ENCODE measurements at regions not wholly inside any gene's neighbourhood (a gene's known extent, or its start where the extent isn't known, plus 50 kb on each side); places are given as distances from the start of the nearest gene placed in this dataset.

DNA sequence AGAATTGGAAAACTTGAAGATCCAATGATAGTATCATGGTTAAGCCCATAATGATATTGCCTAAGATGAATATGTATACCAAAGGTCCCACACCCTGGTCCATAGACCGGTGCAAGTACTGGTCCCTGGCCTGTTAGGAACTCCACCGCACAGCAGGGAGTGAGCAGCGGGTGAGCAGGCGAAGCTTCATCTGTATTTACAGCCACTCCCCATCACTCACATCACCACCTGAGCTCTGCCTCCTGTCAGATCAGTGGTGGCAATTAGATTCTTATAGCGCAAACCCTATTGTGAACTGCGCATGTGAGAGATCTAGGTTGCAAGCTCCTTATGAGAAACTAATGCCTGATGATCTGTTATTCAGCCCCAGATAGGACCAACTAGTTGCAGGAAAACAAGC lies 402.4 kb downstream of the EPHA4 start:
- Histone ChIP-seq H3K4me1 (ENCODE audit: insufficient read depth, low read length) (no peaks in the 10 kb centered on the region), H3K4me2 (ENCODE audit: insufficient read depth, insufficient read length, low read length) (no peak overlapping the region), H3K23me2 (ENCODE audit: insufficient read length, low read depth, low read length, poor library complexity, severe bottlenecking) (no peaks in the 10 kb centered on the region), H4K91ac (ENCODE audit: insufficient read length, low read depth, low read length) (no peak overlapping the region), H3K23ac (ENCODE audit: insufficient read length, low read depth, low read length) (no peak overlapping the region), H2AK5ac (ENCODE audit: insufficient read length, low read length) (no peak overlapping the region), H3K79me2 (ENCODE audit: insufficient read depth, low read length) (no peaks in the 10 kb centered on the region), H3K56ac (ENCODE audit: insufficient read length, low read depth, low read length) (no peak overlapping the region), H3K18ac (ENCODE audit: insufficient read length, low read depth, low read length) (no peak overlapping the region), H2AFZ (ENCODE audit: low read length) (no peak overlapping the region), H3K79me1 (ENCODE audit: insufficient read depth, low read depth, low read length, poor library complexity, severe bottlenecking) (no peaks in the 10 kb centered on the region), H3K27ac (ENCODE audit: insufficient read length, low read depth, low read length) (no peak overlapping the region), H3K14ac (ENCODE audit: insufficient read depth, low read length) (no peak overlapping the region), H3K4ac (ENCODE audit: low read depth, low read length) (no peak overlapping the region), H3K27me3 (ENCODE audit: insufficient read depth, low read length) (no peaks in the 10 kb centered on the region), H4K20me1 (ENCODE audit: control insufficient read depth, insufficient read depth, insufficient read length) (no peaks in the 10 kb centered on the region), H2BK120ac (ENCODE audit: low read depth, low read length, poor library complexity, severe bottlenecking) (no peak overlapping the region), H4K8ac (replicated peaks; ENCODE audit: insufficient read length, low read depth, low read length) (no peak overlapping the region), H2BK5ac (ENCODE audit: insufficient read length, low read length) (no peak overlapping the region), H3T11ph (ENCODE audit: low read length) (no peak overlapping the region), H2BK15ac (ENCODE audit: low read depth, low read length) (no peak overlapping the region), H2BK12ac (ENCODE audit: insufficient read length, low read depth, low read length) (no peak overlapping the region), H2BK20ac (ENCODE audit: low read depth, low read length, poor library complexity, severe bottlenecking) (no peak overlapping the region), H3K9ac (ENCODE audit: extremely low read depth, insufficient read length, low read length) (no peak overlapping the region), H3K9me3 (ENCODE audit: control insufficient read depth, low read depth, low read length) (no peaks in the 10 kb centered on the region), H4K5ac (ENCODE audit: insufficient read length, low read depth, low read length) (no peak overlapping the region)
- H3K27ac Mint-ChIP-seq = no peak overlapping the region
- H3K4me3 Mint-ChIP-seq = no peak overlapping the region
- H3K36me3 Mint-ChIP-seq (ENCODE audit: insufficient read depth in 1 of 3, low read depth in 3 of 3) = no peaks in the 10 kb centered on the region; a peak in 1 of 7 replicates
- no peaks in the 10 kb centered on the region for H3K27me3 Mint-ChIP-seq (ENCODE audit: low read depth)
- no peak for TF ChIP-seq CTCF (conservative IDR thresholded peaks at IDR 0.05)
- DNase-seq = no peak
- WGBS (ENCODE audit: extremely low coverage, insufficient read length, low lambda C conversion rate) = no CpG with 5 or more reads among the region's 6 CpGs
- no peaks in the 10 kb centered on the region for H3K4me1 Mint-ChIP-seq
- no peaks in the 10 kb centered on the region for H3K9me3 Mint-ChIP-seq
